CD14-positive monocyte (primary cell): ENCODE measurements at regions not wholly inside any gene's neighbourhood (a gene's known extent, or its start where the extent isn't known, plus 50 kb on each side); places are given as distances from the start of the nearest gene placed in this dataset.

ENCODE experiments used
- DNase-seq, 3 donors: peaks; one replicate each; pipeline ENCODE4 v3.0.0-alpha.2; 2011 to 2022
- H2AFZ ChIP-seq: 2 replicates; pipeline ENCODE4 v1.6.0; 2012; ENCODE audit warnings: mild to moderate bottlenecking, low read depth, low read length, inconsistent platforms; ENCODE audit not compliant: insufficient read depth, poor library complexity, severe bottlenecking
- H3K27ac ChIP-seq, 2 donors: 1 replicate in 1 of 2; 2 replicates in 1 of 2; pipeline ENCODE4 v1.5.1; 2012 to 2013; ENCODE audit warnings: low read length in 2 of 2, control low read depth in 1 of 2, inconsistent platforms in 1 of 2, low read depth in 1 of 2, mild to moderate bottlenecking in 1 of 2
- H3K27me3 ChIP-seq, 2 donors: one replicate each; pipeline versions ENCODE4 v1.6.0 to v1.6.1; 2011 to 2013; ENCODE audit warnings: low read length in 2 of 2; ENCODE audit not compliant: control insufficient read depth in 2 of 2, insufficient read depth in 2 of 2
- H3K36me3 ChIP-seq, 2 donors: replicated peaks in 1 of 2; 1 replicate in 1 of 2; 2 replicates in 1 of 2; pipeline versions ENCODE4 v1.5.1 to v1.6.1; 2012 to 2013; ENCODE audit warnings: low read length in 2 of 2, control low read depth in 1 of 2, inconsistent platforms in 1 of 2, mild to moderate bottlenecking in 1 of 2; ENCODE audit not compliant: insufficient read depth in 2 of 2, control insufficient read depth in 1 of 2
- H3K4me1 ChIP-seq, 2 donors: 1 replicate in 1 of 2; 2 replicates in 1 of 2; pipeline versions ENCODE4 v1.5.1 to v1.6.1; 2012 to 2013; ENCODE audit warnings: low read length in 2 of 2, control low read depth in 1 of 2, inconsistent platforms in 1 of 2, mild to moderate bottlenecking in 1 of 2, moderate library complexity in 1 of 2; ENCODE audit not compliant: insufficient read depth in 2 of 2, control insufficient read depth in 1 of 2
- H3K4me2 ChIP-seq: replicated peaks from 2 replicates; pipeline ENCODE3; 2012; ENCODE audit warnings: low read length, moderate library complexity, mild to moderate bottlenecking; ENCODE audit not compliant: poor library complexity, severe bottlenecking; ENCODE audit errors: extremely low read depth
- H3K4me3 ChIP-seq, 3 experiments: fragments of 200-600 bp in 1 of 3; sonication (generic) in 1 of 3; replicated peaks in 1 of 3; 1 replicate in 2 of 3; 2 replicates in 1 of 3; pipeline ENCODE4 v1.5.1; 2011 to 2013; ENCODE audit warnings: low read length in 3 of 3, mild to moderate bottlenecking in 3 of 3, control low read depth in 2 of 3, low read depth in 2 of 3, inconsistent platforms in 1 of 3, moderate library complexity in 1 of 3
- H3K79me2 ChIP-seq: 2 replicates; pipeline ENCODE4 v1.6.0; 2012; ENCODE audit warnings: mild to moderate bottlenecking, control low read depth, inconsistent platforms, low read length, moderate library complexity; ENCODE audit not compliant: insufficient read depth
- H3K9ac ChIP-seq: 2 replicates; pipeline ENCODE4 v1.6.0; 2017; ENCODE audit warnings: low read length, mild to moderate bottlenecking; ENCODE audit not compliant: insufficient read depth, poor library complexity, severe bottlenecking
- H3K9me3 ChIP-seq, 2 donors: replicated peaks in 1 of 2; 1 replicate in 1 of 2; 2 replicates in 1 of 2; pipeline versions ENCODE4 v1.5.1 to v1.6.1; 2012 to 2013; ENCODE audit warnings: low read length in 2 of 2, control low read depth in 1 of 2; ENCODE audit not compliant: control insufficient read depth in 1 of 2, insufficient read depth in 1 of 2
- H4K20me1 ChIP-seq: 2 replicates; pipeline ENCODE4 v1.6.0; 2012; ENCODE audit warnings: mild to moderate bottlenecking, low read length, control low read depth, moderate library complexity; ENCODE audit not compliant: insufficient read depth
- H3K27ac Mint-ChIP-seq, 7 donors: one replicate each; pipeline ENCODE4 v1.8.0; 2020; ENCODE audit warnings: mild to moderate bottlenecking in 7 of 7, mixed read lengths in 7 of 7, moderate library complexity in 6 of 7, inconsistent platforms in 2 of 7
- H3K27me3 Mint-ChIP-seq, 3 donors: one replicate each; pipeline ENCODE4 v1.8.0; 2021 to 2022; ENCODE audit warnings: low read depth in 3 of 3, mild to moderate bottlenecking in 3 of 3, mixed read lengths in 3 of 3, moderate library complexity in 3 of 3, inconsistent platforms in 1 of 3
- H3K36me3 Mint-ChIP-seq, 2 donors: one replicate each; pipeline ENCODE4 v1.8.0; 2020; ENCODE audit warnings: mixed read lengths in 2 of 2, inconsistent platforms in 1 of 2, mild to moderate bottlenecking in 1 of 2
- H3K4me1 Mint-ChIP-seq: one replicate; pipeline ENCODE4 v1.8.0; 2020; ENCODE audit warnings: mild to moderate bottlenecking, mixed read lengths
- H3K4me3 Mint-ChIP-seq, 2 donors: one replicate each; pipeline ENCODE4 v1.8.0; 2020; ENCODE audit warnings: mild to moderate bottlenecking in 2 of 2, mixed read lengths in 2 of 2, moderate library complexity in 1 of 2
- H3K9me3 Mint-ChIP-seq, 7 donors: one replicate each; pipeline ENCODE4 v1.8.0; 2020 to 2022; ENCODE audit warnings: mixed read lengths in 7 of 7, mild to moderate bottlenecking in 6 of 7, moderate library complexity in 6 of 7, inconsistent platforms in 2 of 7
- WGBS: methylation state at CpG from one replicate; pipeline ENCODE4 v1.1.5; 2013; ENCODE audit warnings: missing lambda C conversion rate; ENCODE audit not compliant: insufficient coverage; 5-methylcytosine and 5-hydroxymethylcytosine counted together
- intact Hi-C, 2 donors: fragments of 100-400 bp; cut with micrococcal nuclease; formaldehyde crosslinking; loops; one replicate each; pipeline versions ENCODE4 v1.15.0 to v1.15.1; 2023
- TF ChIP-seq, protein P1 (sequence below): fragments of 200-600 bp; IDR thresholded peaks from one replicate; pipeline ENCODE4 v1.8.0; 2022; ENCODE audit warnings: antibody characterized with exemption, mild to moderate bottlenecking

DNA sequence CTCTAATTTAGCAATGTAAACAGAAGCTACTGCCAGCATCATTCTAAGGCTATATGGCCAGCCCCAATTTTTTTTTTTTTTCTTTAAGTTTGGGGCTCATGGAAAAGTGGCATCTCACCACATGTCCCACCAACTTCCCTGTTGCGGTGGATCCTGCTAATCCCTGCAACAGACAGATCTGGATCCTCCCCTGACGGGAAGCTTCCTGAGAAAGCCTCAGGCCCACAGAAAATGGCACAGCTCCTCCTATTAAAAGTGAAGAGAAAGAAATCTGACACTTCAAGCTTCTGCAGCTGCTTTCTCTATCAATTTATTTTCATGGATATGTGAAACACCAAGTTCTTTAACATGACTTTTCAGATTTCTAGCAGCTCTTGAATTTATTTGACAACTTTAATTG lies 433.8 kb upstream of the DCN start:
- H2AFZ ChIP-seq: no peak overlapping the region
- H3K36me3 ChIP-seq: no peaks in the 10 kb centered on the region
- H3K4me1 Mint-ChIP-seq: no peaks in the 10 kb centered on the region
- no peak overlapping the region for H3K4me2 ChIP-seq
- intact Hi-C loops: no loop called here
- H3K4me3 ChIP-seq: no peak overlapping the region
- H3K27ac Mint-ChIP-seq: no peak overlapping the region
- no peaks in the 10 kb centered on the region for H3K79me2 ChIP-seq
- H3K9ac ChIP-seq: no peak overlapping the region
- H3K27ac ChIP-seq: no peak overlapping the region
- no peaks in the 10 kb centered on the region for H3K4me1 ChIP-seq
- H3K9me3 ChIP-seq: no peaks in the 10 kb centered on the region
- no peaks in the 10 kb centered on the region for H4K20me1 ChIP-seq
- no peaks in the 10 kb centered on the region for H3K27me3 ChIP-seq
- no peak overlapping the region for H3K4me3 Mint-ChIP-seq
- no CpG with 5 or more reads among the region's 2 CpGs for WGBS
- no peaks in the 10 kb centered on the region for H3K36me3 Mint-ChIP-seq
- peaks cover 0 to 2% (median 2%) of the 10 kb centered on the region in 3 donors for H3K27me3 Mint-ChIP-seq
- no peak for DNase-seq
- peaks cover 0 to 11% (median 0%) of the 10 kb centered on the region in 7 donors for H3K9me3 Mint-ChIP-seq
- TF ChIP-seq, protein P1, sequence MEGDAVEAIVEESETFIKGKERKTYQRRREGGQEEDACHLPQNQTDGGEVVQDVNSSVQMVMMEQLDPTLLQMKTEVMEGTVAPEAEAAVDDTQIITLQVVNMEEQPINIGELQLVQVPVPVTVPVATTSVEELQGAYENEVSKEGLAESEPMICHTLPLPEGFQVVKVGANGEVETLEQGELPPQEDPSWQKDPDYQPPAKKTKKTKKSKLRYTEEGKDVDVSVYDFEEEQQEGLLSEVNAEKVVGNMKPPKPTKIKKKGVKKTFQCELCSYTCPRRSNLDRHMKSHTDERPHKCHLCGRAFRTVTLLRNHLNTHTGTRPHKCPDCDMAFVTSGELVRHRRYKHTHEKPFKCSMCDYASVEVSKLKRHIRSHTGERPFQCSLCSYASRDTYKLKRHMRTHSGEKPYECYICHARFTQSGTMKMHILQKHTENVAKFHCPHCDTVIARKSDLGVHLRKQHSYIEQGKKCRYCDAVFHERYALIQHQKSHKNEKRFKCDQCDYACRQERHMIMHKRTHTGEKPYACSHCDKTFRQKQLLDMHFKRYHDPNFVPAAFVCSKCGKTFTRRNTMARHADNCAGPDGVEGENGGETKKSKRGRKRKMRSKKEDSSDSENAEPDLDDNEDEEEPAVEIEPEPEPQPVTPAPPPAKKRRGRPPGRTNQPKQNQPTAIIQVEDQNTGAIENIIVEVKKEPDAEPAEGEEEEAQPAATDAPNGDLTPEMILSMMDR: no peak

DNA sequence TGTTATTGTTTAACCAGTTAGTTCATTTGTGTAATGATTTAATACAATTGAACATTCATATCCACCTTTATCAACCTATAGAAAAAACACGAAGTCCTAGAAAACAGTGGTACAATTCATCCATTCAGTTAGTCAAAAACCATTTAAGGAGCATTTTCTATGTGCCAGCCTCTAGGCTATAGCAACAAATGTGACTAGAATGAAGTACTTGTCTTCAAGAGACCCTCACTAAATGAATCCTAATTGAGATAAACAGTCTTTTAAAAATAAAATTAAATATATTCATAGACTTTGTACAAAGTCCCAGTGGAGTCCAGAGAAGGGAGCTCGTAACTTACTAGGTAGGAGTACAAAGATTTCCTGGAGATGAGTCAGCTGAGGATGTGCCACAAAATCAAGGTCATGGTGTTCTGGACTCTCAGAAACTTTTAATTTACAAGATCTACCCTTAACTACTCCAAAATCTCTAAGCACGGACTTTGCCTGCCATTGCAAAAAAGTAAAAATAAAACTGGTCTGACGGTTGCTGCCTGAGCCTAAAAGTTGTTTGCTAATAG lies 430.7 kb upstream of the DCN start:
- no peak overlapping the region for H3K4me3 Mint-ChIP-seq
- Histone ChIP-seq H3K79me2 (no peaks in the 10 kb centered on the region), H3K27ac (no peak overlapping the region), H3K9ac (no peak overlapping the region), H3K9me3 (no peaks in the 10 kb centered on the region), H2AFZ (no peak overlapping the region), H4K20me1 (no peaks in the 10 kb centered on the region), H3K27me3 (no peaks in the 10 kb centered on the region), H3K4me3 (no peak overlapping the region), H3K4me1 (no peaks in the 10 kb centered on the region), H3K4me2 (no peak overlapping the region), H3K36me3 (no peaks in the 10 kb centered on the region)
- H3K9me3 Mint-ChIP-seq: peaks cover 0 to 6% (median 0%) of the 10 kb centered on the region in 7 donors
- H3K36me3 Mint-ChIP-seq: no peaks in the 10 kb centered on the region
- no peak for DNase-seq
- TF ChIP-seq, protein P1: no peak
- H3K27me3 Mint-ChIP-seq: no peaks in the 10 kb centered on the region
- no peaks in the 10 kb centered on the region for H3K4me1 Mint-ChIP-seq
- no CpG with 5 or more reads among the region's 4 CpGs for WGBS
- intact Hi-C loops: no loop called here
- no peak overlapping the region for H3K27ac Mint-ChIP-seq
